GM13977 (cell line): ENCODE measurements at regions not wholly inside any gene's neighbourhood (a gene's known extent, or its start where the extent isn't known, plus 50 kb on each side); places are given as distances from the start of the nearest gene placed in this dataset.

Experiments
- DNase-seq: peaks from one replicate; pipeline ENCODE4 v3.0.0; 2012; ENCODE audit warnings: low spot score
- in situ Hi-C: fragments of 300-500 bp; cut with MboI; formaldehyde crosslinking; loops from one replicate; pipeline ENCODE4 v1.12.0; 2022; ENCODE audit warnings: low sequenced_read_pairs, low pct_unique_long_range_greater_than_20kb, mixed read lengths, inconsistent platforms; ENCODE audit not compliant: unreplicated experiment
- TF ChIP-seq, protein P1 (sequence below): IDR thresholded peaks from 2 replicates; pipeline ENCODE4 v1.5.1; 2012; ENCODE audit warnings: mild to moderate bottlenecking, control low read depth; ENCODE audit not compliant: insufficient read depth; ENCODE audit errors: extremely low read depth, missing control alignments

DNA sequence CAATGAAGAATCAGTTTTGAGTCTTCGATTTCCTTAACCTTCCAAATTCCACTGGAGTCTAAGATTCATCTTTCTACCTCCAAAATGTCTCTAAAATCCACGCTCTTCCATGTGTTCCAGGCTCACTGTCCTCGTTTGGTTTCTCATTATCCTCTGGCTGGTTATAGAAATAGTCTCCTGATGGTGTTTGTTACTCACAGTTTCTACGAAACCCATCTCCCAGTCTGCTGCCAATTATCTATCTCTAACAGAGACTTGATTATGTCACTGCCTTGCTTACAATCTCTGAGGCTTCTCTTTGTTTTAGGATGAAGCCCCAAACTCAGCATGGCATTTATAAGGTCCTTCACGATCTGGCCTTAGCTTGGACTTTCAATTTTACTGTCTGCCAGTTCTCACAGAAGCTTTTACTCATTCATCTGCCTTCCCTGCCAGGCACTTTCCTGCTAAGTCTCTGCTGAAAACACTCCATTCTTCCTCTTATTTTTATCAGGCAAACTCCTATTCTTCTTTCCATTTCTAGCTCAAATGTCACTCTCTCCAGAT, 339.6 kb upstream of the SGCD start:
- in situ Hi-C loops: no loop called here
- TF ChIP-seq, protein P1, sequence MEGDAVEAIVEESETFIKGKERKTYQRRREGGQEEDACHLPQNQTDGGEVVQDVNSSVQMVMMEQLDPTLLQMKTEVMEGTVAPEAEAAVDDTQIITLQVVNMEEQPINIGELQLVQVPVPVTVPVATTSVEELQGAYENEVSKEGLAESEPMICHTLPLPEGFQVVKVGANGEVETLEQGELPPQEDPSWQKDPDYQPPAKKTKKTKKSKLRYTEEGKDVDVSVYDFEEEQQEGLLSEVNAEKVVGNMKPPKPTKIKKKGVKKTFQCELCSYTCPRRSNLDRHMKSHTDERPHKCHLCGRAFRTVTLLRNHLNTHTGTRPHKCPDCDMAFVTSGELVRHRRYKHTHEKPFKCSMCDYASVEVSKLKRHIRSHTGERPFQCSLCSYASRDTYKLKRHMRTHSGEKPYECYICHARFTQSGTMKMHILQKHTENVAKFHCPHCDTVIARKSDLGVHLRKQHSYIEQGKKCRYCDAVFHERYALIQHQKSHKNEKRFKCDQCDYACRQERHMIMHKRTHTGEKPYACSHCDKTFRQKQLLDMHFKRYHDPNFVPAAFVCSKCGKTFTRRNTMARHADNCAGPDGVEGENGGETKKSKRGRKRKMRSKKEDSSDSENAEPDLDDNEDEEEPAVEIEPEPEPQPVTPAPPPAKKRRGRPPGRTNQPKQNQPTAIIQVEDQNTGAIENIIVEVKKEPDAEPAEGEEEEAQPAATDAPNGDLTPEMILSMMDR: no peak
- no peak for DNase-seq

GRCh38 chr5:155989879-155990278, 337.1 kb upstream of the SGCD start:
- DNase-seq: no peak

DNA sequence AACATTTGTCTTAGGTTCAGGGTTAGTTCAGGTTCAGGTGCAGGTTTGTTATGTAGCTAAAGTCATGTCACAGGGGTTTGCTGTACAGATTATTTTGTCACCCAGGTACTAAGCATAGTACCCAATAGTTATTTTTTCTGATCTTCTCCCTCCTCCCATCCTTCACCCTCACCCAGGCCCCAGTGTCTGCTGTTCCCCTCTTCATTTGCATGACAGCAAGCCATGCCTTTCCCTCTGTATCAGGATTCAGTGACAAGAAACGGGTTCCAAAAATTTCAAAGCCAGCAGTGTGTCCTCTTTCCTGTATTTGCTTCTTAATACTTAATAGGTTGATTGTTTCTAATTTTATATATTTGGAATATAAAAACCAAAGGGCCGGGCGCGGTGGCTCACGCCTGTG, 330.8 kb upstream of the SGCD start:
- TF ChIP-seq, protein P1: no peak
- DNase-seq: no peak
- in situ Hi-C loops: no loop called here

More at GRCh38 chr5:155989879-155990278, 337.1 kb upstream of the SGCD start:
- in situ Hi-C loops: no loop called here
- TF ChIP-seq, protein P1: no peak

DNA sequence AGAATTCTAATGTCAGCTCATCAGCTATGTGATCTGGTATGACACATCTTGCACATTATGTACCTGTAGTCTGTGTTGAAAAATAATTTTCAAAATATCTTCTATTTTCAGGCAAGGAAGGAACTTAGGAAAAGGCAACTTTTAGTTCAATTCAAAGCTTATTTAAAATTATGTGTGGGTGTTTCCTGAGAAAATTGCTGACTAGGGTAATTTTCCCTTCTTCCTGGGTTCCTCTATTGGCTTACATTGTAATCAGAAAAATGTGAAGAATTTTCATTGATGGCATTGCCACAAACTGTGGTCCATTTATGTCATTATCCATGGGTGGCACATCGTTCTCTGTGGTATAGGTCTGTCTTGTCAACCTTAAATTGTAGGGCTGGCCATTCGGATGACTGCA, 328.7 kb upstream of the SGCD start:
- TF ChIP-seq, protein P1: no peak
- no peak for DNase-seq
- in situ Hi-C loops: no loop called here

DNA sequence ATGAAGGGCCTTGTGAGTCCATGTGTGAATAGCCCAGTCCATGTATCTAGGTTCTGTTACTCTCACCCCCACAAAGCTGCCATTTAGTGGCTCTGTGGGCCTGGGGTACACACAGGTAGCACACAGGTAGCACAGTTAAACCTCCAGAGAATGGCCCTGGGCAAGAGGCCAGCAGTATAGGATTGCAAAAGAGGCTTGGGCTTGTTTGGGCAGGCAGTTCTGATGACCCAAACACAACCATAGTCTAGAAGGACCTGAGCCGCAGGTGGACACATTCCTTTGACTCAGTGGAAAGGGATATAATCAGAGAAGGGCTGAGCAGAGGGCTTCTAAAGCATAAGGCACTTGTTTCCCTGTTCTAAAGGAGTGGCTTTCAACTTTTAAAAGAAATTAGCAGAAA, 326.8 kb upstream of the SGCD start:
- TF ChIP-seq, protein P1: no peak
- in situ Hi-C loops: no loop called here
- no peak for DNase-seq

- TF ChIP-seq, protein P1: no peak
- in situ Hi-C loops: no loop called here
- DNase-seq: no peak
These were observed 322.2 kb upstream of the SGCD start for GRCh38 chr5:156004754-156005153.
